ELF-1 (cell line): ENCODE measurements at regions not wholly inside any gene's neighbourhood (a gene's known extent, or its start where the extent isn't known, plus 50 kb on each side); places are given as distances from the start of the nearest gene placed in this dataset.
A peak's percentile ranks its signal among the peaks of the same experiment; 100 is the strongest.

Experiments used
- DNase-seq: peaks from one replicate; pipeline ENCODE4 v3.0.0-alpha.2; 2016; ENCODE audit warnings: low read depth, low spot score

DNA sequence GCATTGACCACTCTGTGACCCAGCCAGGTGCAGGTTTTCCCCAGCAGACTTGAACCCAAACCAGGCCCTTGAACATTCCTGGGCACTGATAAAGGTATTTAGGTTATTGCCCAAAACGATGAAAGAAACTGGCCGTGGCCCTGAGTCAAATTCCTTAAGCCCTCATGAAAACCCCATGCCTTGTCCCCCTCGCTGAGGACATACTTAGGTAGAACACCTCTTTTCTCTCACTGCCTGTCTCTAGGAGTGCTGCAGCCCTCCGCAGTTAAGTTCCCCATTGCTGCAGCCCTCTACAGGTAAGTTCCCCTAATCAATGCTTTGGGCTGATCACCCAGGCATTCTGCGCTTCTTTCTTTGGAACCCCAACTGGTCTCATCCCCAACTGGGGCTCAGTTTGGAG, 961.6 kb downstream of the TBC1D22A start:
- DNase-seq = no peak

GRCh38 chr22:47718337-47718736, 955.9 kb downstream of the TBC1D22A start:
- no peak for DNase-seq

GRCh38 chr22:47716890-47717615, 954.6 kb downstream of the TBC1D22A start:
- peak; percentile 40 for DNase-seq

GRCh38 chr22:47715866-47716578, 953.6 kb downstream of the TBC1D22A start:
- no peak for DNase-seq

DNA sequence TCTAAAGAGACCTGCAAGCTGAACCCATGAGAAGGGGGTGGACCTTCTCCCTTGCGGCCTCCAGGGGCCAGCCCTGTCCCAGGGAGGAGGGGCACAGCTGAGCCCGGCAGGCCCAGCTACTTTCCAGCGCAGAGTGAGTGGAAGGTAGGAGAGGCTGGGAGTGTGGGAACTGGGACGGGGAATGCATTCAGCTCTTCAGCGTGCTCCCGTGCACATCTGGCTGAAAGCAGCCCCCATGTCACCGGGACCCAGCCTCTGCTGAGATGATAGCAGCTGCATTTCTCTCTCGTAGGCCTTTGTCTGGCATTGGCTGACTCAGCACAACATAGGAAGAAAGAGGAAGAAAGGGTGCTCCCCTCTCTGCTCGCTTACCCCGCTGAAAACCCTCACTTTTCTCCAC, 951.5 kb downstream of the TBC1D22A start:
- no peak for DNase-seq

DNA sequence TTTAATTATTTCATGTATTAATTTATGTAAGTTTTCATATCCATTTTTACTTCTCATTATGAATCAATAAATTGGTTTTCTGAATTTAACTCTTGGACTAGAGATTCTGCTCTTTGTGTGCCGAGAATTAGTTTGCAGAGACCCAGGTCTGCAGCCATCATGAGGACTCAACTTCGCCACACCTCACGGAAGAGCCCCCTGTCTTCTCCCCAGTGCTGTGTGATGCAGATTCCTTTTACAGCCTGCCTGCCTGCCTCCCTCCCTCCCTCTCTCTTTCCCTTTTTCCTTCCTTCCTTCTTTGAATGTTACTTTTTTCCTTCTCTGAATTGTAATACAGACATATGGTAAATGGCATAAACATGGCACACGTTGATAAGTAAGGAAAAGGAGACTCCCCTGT, 947.7 kb downstream of the TBC1D22A start:
- no peak for DNase-seq

- DNase-seq = no peak
Measured at GRCh38 chr22:47705350-47705749, 942.9 kb downstream of the TBC1D22A start.

- no peak for DNase-seq
Measured at GRCh38 chr22:47698906-47699305, 936.5 kb downstream of the TBC1D22A start.

DNA sequence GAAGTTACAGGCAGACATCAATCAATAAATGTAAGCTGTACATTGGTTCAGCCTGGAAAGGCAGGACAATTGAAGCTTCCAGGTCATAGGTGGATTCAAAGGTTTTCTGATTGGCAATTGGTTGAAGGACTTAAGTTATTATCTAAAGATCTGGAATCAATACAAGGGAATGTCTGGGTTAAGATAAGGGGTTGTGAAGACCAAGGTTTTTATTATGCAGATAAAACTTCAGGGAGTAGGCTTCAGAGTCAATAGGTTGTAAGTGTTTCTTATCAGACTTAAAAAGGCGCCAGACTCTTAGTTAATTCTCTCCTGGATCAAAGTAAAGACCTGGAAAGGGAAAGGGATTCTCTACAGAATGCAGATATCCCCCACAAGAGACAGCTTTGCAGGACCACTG, 935.4 kb downstream of the TBC1D22A start:
- DNase-seq = no peak

DNA sequence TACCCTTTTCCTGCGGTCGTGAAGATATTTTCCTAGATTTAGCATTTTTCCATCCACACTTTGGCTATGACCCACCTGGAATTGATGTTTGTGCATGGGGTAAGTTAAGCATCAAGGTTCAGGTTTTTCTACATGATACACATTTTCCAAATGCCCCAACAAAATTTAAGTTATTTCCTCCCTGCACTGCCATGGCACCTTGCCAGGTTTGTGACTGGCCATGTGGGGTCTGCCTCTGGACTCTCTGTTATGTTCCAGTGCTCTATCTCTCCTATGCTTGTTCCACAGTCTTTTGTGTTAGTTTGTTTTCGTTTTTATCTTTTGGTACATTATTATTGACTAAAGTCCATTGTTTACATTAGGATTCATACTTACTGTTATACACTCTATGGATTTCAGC, 934.3 kb downstream of the TBC1D22A start:
- no peak for DNase-seq

GRCh38 chr22:47695176-47695575, 932.7 kb downstream of the TBC1D22A start:
- no peak for DNase-seq

DNA sequence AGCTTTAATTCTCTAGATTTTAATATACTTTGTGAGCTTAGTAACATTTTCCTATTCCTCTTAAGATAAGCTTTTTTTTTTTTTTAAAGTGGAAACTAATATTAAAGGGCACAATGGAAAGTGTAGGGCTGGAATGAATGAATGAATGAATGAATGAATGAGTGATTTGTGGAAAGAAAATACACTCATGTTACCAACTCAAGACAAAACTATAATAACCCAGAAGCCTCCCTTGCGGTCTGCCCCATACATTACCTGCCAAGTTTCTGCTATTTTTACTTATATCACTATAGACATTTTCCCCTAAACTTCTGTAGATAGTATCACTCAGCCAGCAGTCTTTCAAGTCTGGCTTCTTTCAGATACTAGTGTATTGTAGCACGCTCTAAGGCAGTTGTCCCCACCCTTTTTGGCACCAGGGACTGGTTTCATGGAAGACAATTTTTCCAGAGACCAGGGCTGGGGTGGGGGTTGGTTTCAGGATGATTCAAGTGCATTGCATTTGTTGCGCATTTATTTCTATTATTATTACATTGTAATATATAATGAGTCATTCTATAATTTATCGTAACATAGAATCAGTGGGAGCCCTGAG, 932.2 kb downstream of the TBC1D22A start:
- DNase-seq = no peak

- DNase-seq = no peak
Measured at GRCh38 chr22:47693606-47694005, 931.2 kb downstream of the TBC1D22A start.

- DNase-seq = no peak
Measured at GRCh38 chr22:47692811-47693210, 930.4 kb downstream of the TBC1D22A start.

DNA sequence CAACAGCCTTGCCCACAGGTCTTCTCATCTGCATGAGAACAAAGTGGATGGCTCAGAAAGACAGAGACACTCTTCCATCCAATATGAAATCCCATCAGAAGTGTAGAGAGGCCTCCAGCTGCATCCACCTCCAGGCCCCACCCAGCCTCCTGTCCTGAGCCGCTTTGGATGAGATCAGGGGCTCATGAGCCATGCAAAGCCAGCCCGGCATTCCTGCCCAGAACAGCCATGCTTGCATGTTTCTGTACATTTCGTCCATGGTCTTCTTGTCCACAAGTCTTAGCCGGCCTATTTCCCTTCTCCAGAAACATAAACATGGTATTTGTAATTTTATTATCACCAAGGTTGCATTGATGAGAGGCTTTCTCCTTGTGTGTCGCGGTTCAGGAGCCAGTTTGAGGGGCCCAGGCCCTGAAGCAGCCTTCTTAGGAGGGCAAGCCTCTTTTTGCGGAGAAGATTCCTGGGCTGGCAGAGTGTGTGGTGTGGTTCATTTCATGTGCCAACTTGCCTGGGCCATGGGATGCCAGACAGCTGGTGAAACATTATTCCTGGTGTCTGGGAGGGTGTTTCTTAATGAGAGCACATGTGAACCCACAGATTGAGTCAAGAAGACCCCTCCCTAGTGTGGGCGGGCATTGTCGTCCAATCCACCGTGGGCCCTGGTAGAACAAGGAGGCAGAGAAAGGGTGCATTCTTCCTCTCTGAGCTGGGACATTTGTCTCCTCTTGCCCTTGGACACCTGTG, 928.9 kb downstream of the TBC1D22A start:
- no peak for DNase-seq

DNA sequence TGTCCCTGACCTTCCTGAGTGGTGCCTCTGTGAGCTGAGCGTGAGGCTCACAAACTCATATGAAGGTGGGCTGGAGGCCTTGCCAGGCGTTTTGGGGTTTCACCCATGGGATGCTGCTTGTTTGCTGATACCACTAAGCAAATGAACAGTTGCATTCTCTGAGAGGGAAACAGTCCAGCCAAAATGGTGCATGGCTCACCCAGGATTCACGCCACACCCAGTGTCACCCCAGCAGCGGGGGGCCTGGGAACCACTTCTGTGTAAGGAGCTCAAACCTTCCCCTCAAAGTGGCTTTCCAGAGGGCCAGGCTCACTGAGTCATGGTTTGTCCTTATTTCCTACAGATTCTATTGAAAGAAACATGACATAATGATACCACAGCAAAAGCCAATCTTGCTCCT, 928.1 kb downstream of the TBC1D22A start:
- no peak for DNase-seq

- no peak for DNase-seq
Measured at GRCh38 chr22:47690166-47690565, 927.7 kb downstream of the TBC1D22A start.

- DNase-seq = no peak
Measured at GRCh38 chr22:47687776-47688175, 925.3 kb downstream of the TBC1D22A start.

DNA sequence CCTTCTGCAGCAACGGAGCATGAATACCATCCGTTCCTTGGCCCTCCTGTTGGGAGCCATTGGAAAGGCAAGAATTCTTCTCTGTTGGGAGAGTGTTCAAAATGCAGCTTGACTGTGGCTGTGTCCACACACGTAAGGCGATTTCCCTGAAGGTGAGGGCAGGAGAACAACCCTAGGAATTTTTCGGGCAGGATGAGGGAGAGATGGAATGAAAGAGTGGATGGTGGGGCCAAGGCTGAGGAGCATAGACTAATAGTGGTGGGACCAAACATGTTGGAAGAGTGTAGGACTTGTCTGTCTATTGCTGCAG, 924.9 kb downstream of the TBC1D22A start:
- no peak for DNase-seq

DNA sequence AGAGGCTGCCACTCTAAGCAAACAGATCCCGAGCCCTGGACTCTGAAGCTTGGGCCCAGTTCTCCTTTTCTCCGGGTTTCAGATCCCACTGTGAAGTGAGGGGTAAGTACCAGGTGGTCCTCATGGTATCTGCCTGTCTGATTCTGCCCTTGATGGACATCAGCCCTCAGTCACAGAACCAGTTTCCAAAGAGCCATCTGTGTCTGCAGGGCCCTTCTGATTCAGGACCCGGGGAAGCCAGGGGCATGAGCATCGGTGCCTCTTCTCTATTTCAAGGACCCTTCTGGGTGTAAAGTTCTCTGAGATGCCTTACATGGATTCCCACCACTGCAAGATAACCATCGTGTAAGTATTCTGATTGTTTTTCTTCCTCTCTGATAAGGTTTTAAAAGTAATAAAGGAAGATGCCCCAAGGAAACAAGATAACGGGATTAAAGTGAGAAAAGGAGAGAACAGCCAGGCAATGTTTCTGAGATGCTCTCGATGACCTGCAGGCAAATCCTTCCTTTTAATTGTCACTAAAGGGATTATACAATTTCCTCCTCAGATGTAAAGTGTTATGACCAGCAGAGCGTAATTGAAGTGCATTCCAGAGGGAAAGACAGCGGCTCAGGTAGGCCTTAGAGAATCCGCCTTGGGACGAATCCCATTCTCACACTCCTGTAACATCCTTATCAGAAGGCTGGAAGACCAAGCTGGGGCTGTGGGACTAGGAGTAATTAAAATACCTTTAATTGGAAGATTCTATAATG, 924.3 kb downstream of the TBC1D22A start:
- DNase-seq = no peak

- DNase-seq = no peak
Measured at GRCh38 chr22:47681411-47682165, 919.1 kb downstream of the TBC1D22A start.
